ENCODE measurements at regions not wholly inside any gene's neighbourhood (a gene's known extent, or its start where the extent isn't known, plus 50 kb on each side); places are given as distances from the start of the nearest gene placed in this dataset.

DNA sequence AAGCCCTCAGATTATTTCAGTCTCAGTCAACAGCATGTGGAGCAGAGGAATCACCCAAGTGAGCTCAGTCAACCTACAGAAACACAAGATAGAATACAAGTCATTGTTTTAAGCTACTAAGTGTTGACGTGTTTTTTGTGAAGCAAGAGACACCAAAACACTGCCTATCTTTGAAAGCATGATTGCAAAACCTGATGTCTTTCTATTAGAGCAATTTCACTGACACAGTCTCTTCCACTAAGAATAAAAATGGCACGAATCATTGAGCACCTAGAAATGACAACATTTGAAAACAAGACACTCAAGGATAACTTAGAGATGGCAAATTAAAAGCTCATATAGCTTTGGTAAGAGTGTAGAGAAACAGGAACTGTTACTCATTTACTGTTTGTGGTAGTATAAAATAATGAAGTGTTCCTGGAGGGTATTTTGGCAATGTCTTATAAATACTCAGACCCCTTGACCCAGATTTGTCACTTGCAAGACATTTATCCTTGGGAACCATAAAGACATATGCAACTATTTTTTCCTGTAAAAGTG is 407.1 kb upstream of the XYLT1 start:
- peaks cover 30% of the 10 kb centered on the region for H3K9me3 Mint-ChIP-seq (ENCODE audit: unreplicated experiment)
- H3K27ac Mint-ChIP-seq (ENCODE audit: low read depth, unreplicated experiment), result no peak overlapping the region
- intact Hi-C loops (cut with micrococcal nuclease), result no loop called here
- no peaks in the 10 kb centered on the region for H3K4me1 Mint-ChIP-seq (ENCODE audit: insufficient read depth, unreplicated experiment)
- H3K27me3 Mint-ChIP-seq (ENCODE audit: insufficient read depth, unreplicated experiment), result no peaks in the 10 kb centered on the region
- ChIA-PET POLR2A (no interaction called here), CTCF (no interaction called here)
- no TSS peak for BruUV-seq (replicated peaks)
- no peak overlapping the region for H3K4me3 Mint-ChIP-seq (ENCODE audit: unreplicated experiment)
- TF ChIP-seq, protein P1, sequence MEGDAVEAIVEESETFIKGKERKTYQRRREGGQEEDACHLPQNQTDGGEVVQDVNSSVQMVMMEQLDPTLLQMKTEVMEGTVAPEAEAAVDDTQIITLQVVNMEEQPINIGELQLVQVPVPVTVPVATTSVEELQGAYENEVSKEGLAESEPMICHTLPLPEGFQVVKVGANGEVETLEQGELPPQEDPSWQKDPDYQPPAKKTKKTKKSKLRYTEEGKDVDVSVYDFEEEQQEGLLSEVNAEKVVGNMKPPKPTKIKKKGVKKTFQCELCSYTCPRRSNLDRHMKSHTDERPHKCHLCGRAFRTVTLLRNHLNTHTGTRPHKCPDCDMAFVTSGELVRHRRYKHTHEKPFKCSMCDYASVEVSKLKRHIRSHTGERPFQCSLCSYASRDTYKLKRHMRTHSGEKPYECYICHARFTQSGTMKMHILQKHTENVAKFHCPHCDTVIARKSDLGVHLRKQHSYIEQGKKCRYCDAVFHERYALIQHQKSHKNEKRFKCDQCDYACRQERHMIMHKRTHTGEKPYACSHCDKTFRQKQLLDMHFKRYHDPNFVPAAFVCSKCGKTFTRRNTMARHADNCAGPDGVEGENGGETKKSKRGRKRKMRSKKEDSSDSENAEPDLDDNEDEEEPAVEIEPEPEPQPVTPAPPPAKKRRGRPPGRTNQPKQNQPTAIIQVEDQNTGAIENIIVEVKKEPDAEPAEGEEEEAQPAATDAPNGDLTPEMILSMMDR (IDR thresholded peaks at IDR 0.05; ENCODE audit: unreplicated experiment), result no peak
- H3K36me3 Mint-ChIP-seq (ENCODE audit: insufficient read depth, unreplicated experiment), result peaks cover 6% of the 10 kb centered on the region
- no peak for DNase-seq (ENCODE audit: unreplicated experiment)

DNA sequence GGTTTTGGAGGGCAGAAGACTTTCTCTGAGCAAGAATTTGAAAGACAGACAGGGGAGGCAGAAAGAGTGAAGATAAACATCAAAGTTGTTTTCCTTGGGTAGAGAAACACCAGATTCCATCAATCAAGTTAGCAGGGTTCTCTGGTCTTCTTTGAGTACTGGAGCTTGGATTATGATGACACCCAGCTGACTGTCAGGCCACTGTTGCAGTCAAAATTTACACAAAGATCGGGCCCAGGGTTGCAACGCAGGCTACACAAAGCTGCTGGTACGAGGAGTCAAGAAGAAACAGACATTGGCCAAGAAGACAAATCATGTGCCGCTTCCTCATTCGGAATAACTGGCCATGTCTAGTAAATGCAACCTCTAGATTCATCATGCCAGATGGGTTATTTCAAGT is 396.2 kb upstream of the XYLT1 start:
- intact Hi-C loops (cut with micrococcal nuclease), result no loop called here
- Mint-ChIP-seq H3K4me1 (ENCODE audit: insufficient read depth, unreplicated experiment) (peaks cover 6% of the 10 kb centered on the region), H3K4me3 (ENCODE audit: unreplicated experiment) (no peak overlapping the region), H3K36me3 (ENCODE audit: insufficient read depth, unreplicated experiment) (no peaks in the 10 kb centered on the region), H3K27me3 (ENCODE audit: insufficient read depth, unreplicated experiment) (no peaks in the 10 kb centered on the region), H3K27ac (ENCODE audit: low read depth, unreplicated experiment) (no peak overlapping the region), H3K9me3 (ENCODE audit: unreplicated experiment) (peaks cover 7% of the 10 kb centered on the region)
- no TSS peak for BruUV-seq (replicated peaks)
- no peak for DNase-seq (ENCODE audit: unreplicated experiment)
- TF ChIP-seq, protein P1 (IDR thresholded peaks at IDR 0.05; ENCODE audit: unreplicated experiment), result no peak
- ChIA-PET POLR2A (no interaction called here), CTCF (no interaction called here)

DNA sequence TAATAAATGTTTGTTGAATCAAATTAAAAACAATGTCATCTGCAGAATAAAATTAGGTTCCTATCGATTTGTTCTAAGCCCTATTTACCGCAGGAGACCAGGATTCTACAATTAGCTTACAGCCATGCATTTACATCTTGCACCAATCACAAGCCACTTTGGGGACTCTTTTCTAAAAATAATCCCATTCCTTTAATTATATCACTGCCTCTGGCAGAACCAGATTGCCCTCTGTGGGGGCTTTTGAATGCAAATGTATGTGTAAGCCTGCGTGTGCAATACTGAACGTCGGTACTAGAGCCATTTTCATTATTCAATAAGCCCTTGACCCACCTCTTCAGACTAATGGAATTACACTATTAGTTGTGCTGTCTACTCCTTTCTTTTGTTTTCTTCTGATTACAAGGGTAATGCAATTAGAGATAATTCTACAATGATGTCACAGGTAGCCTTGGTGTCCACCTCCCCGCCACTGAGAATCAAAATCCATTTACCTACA is 391.3 kb upstream of the XYLT1 start:
- TF ChIP-seq, protein P1 (IDR thresholded peaks at IDR 0.05; ENCODE audit: unreplicated experiment), result no peak
- no TSS peak for BruUV-seq (replicated peaks)
- Mint-ChIP-seq H3K27me3 (ENCODE audit: insufficient read depth, unreplicated experiment) (no peaks in the 10 kb centered on the region), H3K27ac (ENCODE audit: low read depth, unreplicated experiment) (no peak overlapping the region), H3K4me3 (ENCODE audit: unreplicated experiment) (no peak overlapping the region), H3K4me1 (ENCODE audit: insufficient read depth, unreplicated experiment) (peaks cover 6% of the 10 kb centered on the region), H3K36me3 (ENCODE audit: insufficient read depth, unreplicated experiment) (no peaks in the 10 kb centered on the region), H3K9me3 (ENCODE audit: unreplicated experiment) (peaks cover 16% of the 10 kb centered on the region)
- DNase-seq (ENCODE audit: unreplicated experiment), result no peak
- ChIA-PET CTCF (no interaction called here), POLR2A (no interaction called here)
- intact Hi-C loops (cut with micrococcal nuclease), result no loop called here

DNA sequence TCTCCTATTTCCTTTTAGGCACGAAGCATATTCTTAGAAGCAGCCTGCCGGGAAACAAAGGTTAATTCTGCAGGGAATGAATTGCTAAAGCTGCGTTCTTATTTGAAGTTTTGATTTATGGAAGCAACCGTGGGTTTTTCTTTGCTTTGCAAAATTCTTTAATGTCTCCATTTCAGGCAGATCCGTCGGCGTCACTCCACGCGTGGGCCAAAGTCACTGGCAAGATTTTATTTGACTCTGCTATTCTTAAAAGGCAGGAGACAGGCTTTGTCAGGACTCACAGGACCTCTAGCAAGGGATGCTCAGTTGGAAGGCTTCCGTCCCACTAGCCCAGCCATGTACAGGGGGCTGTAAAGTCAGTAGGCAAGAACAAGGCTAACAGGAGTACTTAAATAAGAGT is 387.3 kb upstream of the XYLT1 start:
- H3K27ac Mint-ChIP-seq (ENCODE audit: low read depth, unreplicated experiment), result no peak overlapping the region
- no TSS peak for BruUV-seq (replicated peaks)
- no peak overlapping the region for H3K4me3 Mint-ChIP-seq (ENCODE audit: unreplicated experiment)
- POLR2A ChIA-PET, result no interaction called here
- DNase-seq (ENCODE audit: unreplicated experiment), result no peak
- no peaks in the 10 kb centered on the region for H3K27me3 Mint-ChIP-seq (ENCODE audit: insufficient read depth, unreplicated experiment)
- no peaks in the 10 kb centered on the region for H3K4me1 Mint-ChIP-seq (ENCODE audit: insufficient read depth, unreplicated experiment)
- TF ChIP-seq, protein P1 (IDR thresholded peaks at IDR 0.05; ENCODE audit: unreplicated experiment), result no peak
- CTCF ChIA-PET, result no interaction called here
- intact Hi-C loops (cut with micrococcal nuclease), result no loop called here
- H3K36me3 Mint-ChIP-seq (ENCODE audit: insufficient read depth, unreplicated experiment), result no peaks in the 10 kb centered on the region
- peaks cover 14% of the 10 kb centered on the region for H3K9me3 Mint-ChIP-seq (ENCODE audit: unreplicated experiment)

Measured in MCF 10A (cell line).